ENCODE measurements at regions not wholly inside any gene's neighbourhood (a gene's known extent, or its start where the extent isn't known, plus 50 kb on each side); places are given as distances from the start of the nearest gene placed in this dataset.

- TF ChIP-seq CTCF (IDR thresholded peaks at IDR 0.05): no peak
- DNase-seq (ENCODE audit: low spot score in 2 of 2): no peak
- Histone ChIP-seq H3K4me1 (no peaks in the 10 kb centered on the region), H3K4me3 (no peak overlapping the region), H3K27me3 (no peaks in the 10 kb centered on the region), H3K9me3 (no peaks in the 10 kb centered on the region), H3K27ac (no peak overlapping the region), H3K36me3 (no peaks in the 10 kb centered on the region)
- intact Hi-C loops (cut with DNase I): no loop called here
These were observed 1840.3 kb upstream of the PCDH7 start for GRCh38 chr4:28879900-28880299.

- no peak for TF ChIP-seq CTCF (IDR thresholded peaks at IDR 0.05)
- no peak for DNase-seq (ENCODE audit: low spot score in 2 of 2)
- no peak overlapping the region for H3K4me3 ChIP-seq
- H3K36me3 ChIP-seq: no peaks in the 10 kb centered on the region
- no peaks in the 10 kb centered on the region for H3K4me1 ChIP-seq
- intact Hi-C loops (cut with DNase I): no loop called here
- no peak overlapping the region for H3K27ac ChIP-seq
- H3K9me3 ChIP-seq: no peaks in the 10 kb centered on the region
- H3K27me3 ChIP-seq: no peaks in the 10 kb centered on the region
These were observed 1837.0 kb upstream of the PCDH7 start for GRCh38 chr4:28883211-28883610.

GRCh38 chr4:28886934-28887333 is 1833.2 kb upstream of the PCDH7 start:
- TF ChIP-seq CTCF (IDR thresholded peaks at IDR 0.05): no peak
- no peak overlapping the region for H3K27ac ChIP-seq
- no peaks in the 10 kb centered on the region for H3K4me1 ChIP-seq
- no peaks in the 10 kb centered on the region for H3K27me3 ChIP-seq
- H3K4me3 ChIP-seq: no peak overlapping the region
- no peaks in the 10 kb centered on the region for H3K36me3 ChIP-seq
- no peaks in the 10 kb centered on the region for H3K9me3 ChIP-seq
- no peak for DNase-seq (ENCODE audit: low spot score in 2 of 2)
- intact Hi-C loops (cut with DNase I): no loop called here

- Histone ChIP-seq H3K4me3 (no peak overlapping the region), H3K27me3 (no peaks in the 10 kb centered on the region), H3K9me3 (no peaks in the 10 kb centered on the region), H3K27ac (no peak overlapping the region), H3K36me3 (no peaks in the 10 kb centered on the region), H3K4me1 (no peaks in the 10 kb centered on the region)
- intact Hi-C loops (cut with DNase I): no loop called here
- DNase-seq (ENCODE audit: low spot score in 2 of 2): no peak
- TF ChIP-seq CTCF (IDR thresholded peaks at IDR 0.05): no peak
These were observed 1829.0 kb upstream of the PCDH7 start for GRCh38 chr4:28890949-28891775.

- no peaks in the 10 kb centered on the region for H3K4me1 ChIP-seq
These were observed 1806.7 kb upstream of the PCDH7 start for GRCh38 chr4:28913466-28913865.

More at GRCh38 chr4:28913466-28913865, 1806.7 kb upstream of the PCDH7 start:
- Histone ChIP-seq H3K36me3 (no peaks in the 10 kb centered on the region), H3K27ac (no peak overlapping the region), H3K9me3 (no peaks in the 10 kb centered on the region), H3K27me3 (no peaks in the 10 kb centered on the region), H3K4me3 (no peak overlapping the region)
- TF ChIP-seq CTCF (IDR thresholded peaks at IDR 0.05): no peak
- intact Hi-C loops (cut with DNase I): no loop called here
- DNase-seq (ENCODE audit: low spot score in 2 of 2): no peak

Measured in ascending aorta (tissue), 2 donors.